GM13977 (cell line): ENCODE measurements at regions not wholly inside any gene's neighbourhood (a gene's known extent, or its start where the extent isn't known, plus 50 kb on each side); places are given as distances from the start of the nearest gene placed in this dataset.

Experiments used
- DNase-seq: peaks from one replicate; pipeline ENCODE4 v3.0.0; 2012; ENCODE audit warnings: low spot score
- in situ Hi-C: fragments of 300-500 bp; cut with MboI; formaldehyde crosslinking; loops from one replicate; pipeline ENCODE4 v1.12.0; 2022; ENCODE audit warnings: low sequenced_read_pairs, low pct_unique_long_range_greater_than_20kb, mixed read lengths, inconsistent platforms; ENCODE audit not compliant: unreplicated experiment
- TF ChIP-seq, protein P1 (sequence below): IDR thresholded peaks from 2 replicates; pipeline ENCODE4 v1.5.1; 2012; ENCODE audit warnings: mild to moderate bottlenecking, control low read depth; ENCODE audit not compliant: insufficient read depth; ENCODE audit errors: extremely low read depth, missing control alignments

DNA sequence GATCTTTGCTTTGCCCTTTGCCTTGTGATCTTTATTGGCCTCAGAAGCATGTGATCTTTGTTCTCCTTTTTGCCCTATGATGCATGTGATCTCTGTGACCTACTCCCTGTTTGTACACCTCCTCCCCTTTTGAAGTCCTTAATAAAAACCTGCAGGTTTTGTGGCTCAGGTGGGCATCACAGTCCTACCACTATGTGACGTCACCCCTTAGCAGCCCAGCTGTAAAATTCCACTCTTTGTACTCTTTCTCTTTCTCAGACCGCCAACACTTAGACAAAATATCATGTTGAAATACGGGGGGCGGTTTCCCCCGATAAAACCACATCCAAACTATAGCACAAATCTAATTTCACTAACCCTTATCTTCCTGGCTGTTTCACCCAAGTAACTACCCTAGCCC is 76.7 kb upstream of the RAPGEF4 start:
- no peak for DNase-seq
- in situ Hi-C loops: no loop called here
- TF ChIP-seq, protein P1, sequence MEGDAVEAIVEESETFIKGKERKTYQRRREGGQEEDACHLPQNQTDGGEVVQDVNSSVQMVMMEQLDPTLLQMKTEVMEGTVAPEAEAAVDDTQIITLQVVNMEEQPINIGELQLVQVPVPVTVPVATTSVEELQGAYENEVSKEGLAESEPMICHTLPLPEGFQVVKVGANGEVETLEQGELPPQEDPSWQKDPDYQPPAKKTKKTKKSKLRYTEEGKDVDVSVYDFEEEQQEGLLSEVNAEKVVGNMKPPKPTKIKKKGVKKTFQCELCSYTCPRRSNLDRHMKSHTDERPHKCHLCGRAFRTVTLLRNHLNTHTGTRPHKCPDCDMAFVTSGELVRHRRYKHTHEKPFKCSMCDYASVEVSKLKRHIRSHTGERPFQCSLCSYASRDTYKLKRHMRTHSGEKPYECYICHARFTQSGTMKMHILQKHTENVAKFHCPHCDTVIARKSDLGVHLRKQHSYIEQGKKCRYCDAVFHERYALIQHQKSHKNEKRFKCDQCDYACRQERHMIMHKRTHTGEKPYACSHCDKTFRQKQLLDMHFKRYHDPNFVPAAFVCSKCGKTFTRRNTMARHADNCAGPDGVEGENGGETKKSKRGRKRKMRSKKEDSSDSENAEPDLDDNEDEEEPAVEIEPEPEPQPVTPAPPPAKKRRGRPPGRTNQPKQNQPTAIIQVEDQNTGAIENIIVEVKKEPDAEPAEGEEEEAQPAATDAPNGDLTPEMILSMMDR: no peak

DNA sequence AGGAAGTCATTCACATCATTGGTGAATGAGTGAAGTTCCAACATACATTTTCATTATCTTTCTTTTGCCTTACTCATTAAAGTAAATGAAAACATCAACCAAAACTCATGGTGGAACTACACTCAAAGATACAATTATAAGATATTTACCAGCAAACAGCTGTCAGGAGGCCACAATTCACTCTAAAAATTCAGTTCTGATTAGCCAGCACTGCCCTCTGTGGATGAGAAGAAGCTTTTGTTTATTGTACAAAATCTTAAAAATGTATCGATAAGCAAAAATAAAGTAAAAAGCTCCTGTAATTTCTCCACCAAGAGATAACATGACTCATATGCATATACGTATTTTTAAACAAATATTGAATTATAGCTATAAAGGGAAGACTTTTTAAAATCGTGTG is 73.5 kb upstream of the RAPGEF4 start:
- in situ Hi-C loops: no loop called here
- no peak for DNase-seq
- TF ChIP-seq, protein P1: no peak

DNA sequence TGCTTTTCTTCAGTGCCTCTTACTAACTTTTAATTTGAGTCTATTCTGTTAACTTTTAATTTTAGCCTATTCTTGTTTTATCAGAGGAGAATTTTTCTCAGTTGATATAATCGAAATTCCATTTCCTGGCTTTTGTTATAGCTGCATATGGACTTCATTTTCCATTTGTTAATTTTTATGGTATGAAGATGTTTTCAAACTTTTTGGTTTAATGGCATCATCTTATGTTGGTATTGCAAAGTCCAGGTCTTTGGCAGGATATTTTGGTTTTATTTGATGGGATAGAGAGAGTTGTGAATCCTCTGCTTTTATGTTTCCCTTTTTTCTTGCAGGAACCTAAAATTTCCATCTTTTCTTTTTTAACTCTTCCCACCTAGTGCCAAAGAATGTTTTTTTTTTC is 70.9 kb upstream of the RAPGEF4 start:
- TF ChIP-seq, protein P1: no peak
- no peak for DNase-seq
- in situ Hi-C loops: no loop called here

- DNase-seq: no peak
- TF ChIP-seq, protein P1: no peak
- in situ Hi-C loops: no loop called here
Measured at GRCh38 chr2:172667581-172668325, 67.9 kb upstream of the RAPGEF4 start.

- DNase-seq: no peak
- in situ Hi-C loops: no loop called here
- TF ChIP-seq, protein P1: no peak
Measured at GRCh38 chr2:172671501-172671900, 64.1 kb upstream of the RAPGEF4 start.

DNA sequence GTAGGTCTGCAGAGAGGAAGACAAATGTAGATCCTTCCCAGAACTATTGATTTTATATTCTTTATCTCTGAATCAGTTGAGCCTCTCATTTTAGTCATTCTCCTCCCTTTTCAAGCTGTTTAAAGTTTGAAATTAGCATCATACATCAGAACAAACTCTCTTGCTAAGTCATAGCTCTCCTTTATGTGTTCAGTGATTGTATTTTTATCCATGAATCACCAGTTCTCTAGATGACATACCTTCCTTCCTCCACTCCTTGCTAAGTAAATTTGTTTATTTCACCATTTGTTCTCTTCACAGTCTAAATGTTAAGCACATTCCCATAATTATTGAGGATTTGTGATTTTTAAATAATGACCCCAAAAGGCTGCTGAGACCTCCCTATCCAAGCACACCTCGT is 63.5 kb upstream of the RAPGEF4 start:
- DNase-seq: no peak
- in situ Hi-C loops: no loop called here
- TF ChIP-seq, protein P1: no peak
